ENCODE measurements at regions not wholly inside any gene's neighbourhood (a gene's known extent, or its start where the extent isn't known, plus 50 kb on each side); places are given as distances from the start of the nearest gene placed in this dataset.
A peak's percentile ranks its signal among the peaks of the same experiment; 100 is the strongest.

DNA sequence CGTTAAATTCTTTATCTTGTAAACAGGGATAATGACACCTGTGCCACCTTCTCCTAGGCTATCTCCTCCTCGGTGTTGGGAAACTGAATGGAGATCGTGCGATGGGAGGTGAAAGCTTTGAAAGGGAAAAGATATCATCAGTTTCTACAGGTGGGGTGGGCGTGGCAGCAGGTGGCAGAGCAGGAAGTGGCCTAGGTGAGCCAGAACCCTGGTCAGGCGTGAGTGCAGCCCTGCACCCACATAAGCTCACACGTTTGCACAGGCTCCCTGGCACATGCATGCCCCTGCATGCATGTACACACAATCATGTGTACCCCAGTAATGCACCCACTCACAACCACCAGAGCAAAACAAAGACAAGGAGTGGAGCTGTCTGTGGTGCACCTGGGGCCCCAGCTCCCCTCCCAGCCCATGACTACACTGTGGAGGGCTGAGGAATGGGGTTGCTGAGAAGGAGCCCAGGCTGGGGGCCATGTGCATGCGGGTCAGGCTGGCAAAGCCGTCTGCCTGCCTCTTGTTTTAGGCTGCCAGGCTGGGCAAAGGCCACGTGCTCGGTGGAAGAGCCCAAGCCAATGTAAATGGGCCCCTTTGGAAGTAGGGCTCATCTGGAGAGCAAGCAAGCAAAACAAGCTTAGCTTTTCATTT is 61.5 kb downstream of the TFAP2C start:
- H3K79me2 ChIP-seq (ENCODE audit: insufficient read depth, low read depth, low read length), result no peaks in the 10 kb centered on the region
- POLR2A ChIA-PET, result interaction anchor here (1.5 to 1.6 kb wide), 2 partner anchors 32 to 155 kb away, joined by 3 to 5 read pairs; no protein-coding TSS in a partner anchor
- no peak for TF ChIP-seq EZH2phosphoT487 (IDR thresholded peaks at IDR 0.05; ENCODE audit: borderline replicate concordance, low read depth, low read length)
- TF ChIP-seq CTCF (conservative IDR thresholded peaks at IDR 0.05; ENCODE audit: low read length), result no peak
- peak overlapping the region; percentile 47 for H3K27ac ChIP-seq (ENCODE audit: low read depth, low read length, poor library complexity, severe bottlenecking)
- H3K9me3 ChIP-seq (ENCODE audit: low read length), result no peaks in the 10 kb centered on the region
- H4K20me1 ChIP-seq (ENCODE audit: insufficient read depth, low read length), result no peaks in the 10 kb centered on the region
- peaks cover 22% of the 10 kb centered on the region for H3K4me1 ChIP-seq (ENCODE audit: insufficient read depth, low read length, poor library complexity, severe bottlenecking)
- H3K4me3 ChIP-seq (ENCODE audit: low read depth, low read length, poor library complexity, severe bottlenecking), result peak overlapping the region; percentile 1
- no peaks in the 10 kb centered on the region for H3K9me2 ChIP-seq (ENCODE audit: insufficient read depth, low read length)
- peak overlapping the region; percentile 51; the same call in 1 of the 2 replicates for H2AFZ ChIP-seq (ENCODE audit: low read length)
- H3K4me2 ChIP-seq (ENCODE audit: low read length), result peak overlapping the region; percentile 65
- H3K36me3 ChIP-seq (ENCODE audit: insufficient read depth, low read length), result no peaks in the 10 kb centered on the region
- intact Hi-C loops (cut with micrococcal nuclease; ENCODE audit: unreplicated experiment), result no loop called here
- DNase-seq (ENCODE audit: low spot score), result peak; percentile 61
- no TSS peak for BruUV-seq (replicated peaks)
- CTCF ChIA-PET (ENCODE audit: unreplicated experiment), result interaction anchor here (1.1 kb wide), 1 partner anchor 8 kb away, joined by 3 read pairs; no protein-coding TSS in a partner anchor

DNA sequence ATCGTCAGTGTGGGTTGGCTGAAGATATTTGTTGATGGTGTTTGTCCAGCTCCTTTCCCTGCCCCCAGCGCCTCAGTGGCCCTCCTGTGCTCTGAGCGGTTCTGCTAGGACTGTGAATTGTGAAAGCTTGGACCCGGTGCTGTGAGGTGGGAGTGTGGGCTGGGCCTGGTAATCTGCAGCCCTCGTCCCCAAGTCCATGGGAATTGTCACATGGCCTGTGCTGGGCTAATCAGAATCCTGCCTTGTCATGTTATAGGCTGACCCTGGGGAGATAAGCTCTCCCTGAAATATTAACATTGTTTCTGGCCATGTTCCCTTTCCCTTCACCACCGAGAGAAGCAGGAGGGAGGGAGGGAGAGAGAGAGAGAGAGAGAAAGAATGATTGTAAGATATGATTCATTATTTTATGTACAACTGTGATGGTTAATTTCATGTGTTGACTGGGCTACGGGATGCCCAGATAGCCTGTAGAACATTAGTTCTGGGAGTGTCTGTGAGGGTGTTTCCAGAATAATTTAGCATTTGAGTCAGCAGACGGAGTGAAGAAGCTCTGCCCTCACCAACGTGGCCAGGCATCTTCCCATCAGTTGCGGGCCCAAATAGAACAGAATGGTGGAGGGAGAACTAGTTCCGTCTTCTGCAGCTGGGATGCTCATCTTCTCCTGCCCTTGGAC is 62.4 kb downstream of the TFAP2C start:
- no TSS peak for BruUV-seq (replicated peaks)

More for the DNA sequence above, 62.4 kb downstream of the TFAP2C start:
- Histone ChIP-seq H3K4me3 (ENCODE audit: low read depth, low read length, poor library complexity, severe bottlenecking) (no peak overlapping the region), H3K9me3 (ENCODE audit: low read length) (no peaks in the 10 kb centered on the region), H3K4me2 (ENCODE audit: low read length) (no peak overlapping the region), H2AFZ (ENCODE audit: low read length) (no peak overlapping the region), H3K9me2 (ENCODE audit: insufficient read depth, low read length) (no peaks in the 10 kb centered on the region), H3K4me1 (ENCODE audit: insufficient read depth, low read length, poor library complexity, severe bottlenecking) (peaks cover 22% of the 10 kb centered on the region), H3K79me2 (ENCODE audit: insufficient read depth, low read depth, low read length) (no peaks in the 10 kb centered on the region), H3K36me3 (ENCODE audit: insufficient read depth, low read length) (no peaks in the 10 kb centered on the region), H4K20me1 (ENCODE audit: insufficient read depth, low read length) (no peaks in the 10 kb centered on the region), H3K27ac (ENCODE audit: low read depth, low read length, poor library complexity, severe bottlenecking) (no peak overlapping the region)
- ChIA-PET POLR2A (interaction anchor here (0.6 to 0.8 kb wide), 2 partner anchors 14 to 105 kb away, joined by 3 read pairs; no protein-coding TSS in a partner anchor), CTCF (ENCODE audit: unreplicated experiment) (no interaction called here)
- no peak for TF ChIP-seq CTCF (conservative IDR thresholded peaks at IDR 0.05; ENCODE audit: low read length)
- TF ChIP-seq EZH2phosphoT487 (IDR thresholded peaks at IDR 0.05; ENCODE audit: borderline replicate concordance, low read depth, low read length), result no peak
- intact Hi-C loops (cut with micrococcal nuclease; ENCODE audit: unreplicated experiment), result no loop called here
- DNase-seq (ENCODE audit: low spot score), result no peak

All from OCI-LY7 (cell line).